NCI-H69 (cell line): ENCODE measurements at regions not wholly inside any gene's neighbourhood (a gene's known extent, or its start where the extent isn't known, plus 50 kb on each side); places are given as distances from the start of the nearest gene placed in this dataset.
"Not testable (repeated sequence)": the region's sequence is repeated elsewhere in the genome, so short reads cannot be mapped to it uniquely, and the experiment has no call there.

Experiments used
- DNase-seq: peaks from one replicate; lab custom pipeline; 2025; lab: John Stamatoyannopoulos, UW

- DNase-seq, result peak; percentile 94
These were observed 73.3 kb upstream of the NFE2L3 start for GRCh38 chr7:26078437-26079336.

- DNase-seq, result peak; percentile 42
These were observed 70.4 kb upstream of the NFE2L3 start for GRCh38 chr7:26081638-26082037.

- DNase-seq, result peak; percentile 38
These were observed 68.9 kb upstream of the NFE2L3 start for GRCh38 chr7:26083113-26083512.

GRCh38 chr7:26084418-26084817, 67.6 kb upstream of the NFE2L3 start:
- no peak for DNase-seq

GRCh38 chr7:26085771-26086170, 66.2 kb upstream of the NFE2L3 start:
- no peak for DNase-seq

GRCh38 chr7:26087321-26088091, 64.5 kb upstream of the NFE2L3 start:
- no peak for DNase-seq

GRCh38 chr7:26089469-26089868, 62.5 kb upstream of the NFE2L3 start:
- not testable (repeated sequence) for DNase-seq

- DNase-seq, result peak; percentile 82
These were observed 61.0 kb upstream of the NFE2L3 start for GRCh38 chr7:26090927-26091519.

- peak; percentile 65 for DNase-seq
These were observed 60.1 kb upstream of the NFE2L3 start for GRCh38 chr7:26091933-26092332.

GRCh38 chr7:26093023-26093422, 59.0 kb upstream of the NFE2L3 start:
- no peak for DNase-seq

GRCh38 chr7:26096136-26096535, 55.9 kb upstream of the NFE2L3 start:
- no peak for DNase-seq

- no peak for DNase-seq
These were observed 53.9 kb upstream of the NFE2L3 start for GRCh38 chr7:26097837-26098668.

GRCh38 chr7:26099236-26099635, 52.8 kb upstream of the NFE2L3 start:
- DNase-seq, result no peak

GRCh38 chr7:26100406-26101339, 51.3 kb upstream of the NFE2L3 start:
- DNase-seq, result no peak

GRCh38 chr7:26101361-26102151, 50.4 kb upstream of the NFE2L3 start:
- no peak for DNase-seq

- no peak for DNase-seq
These were observed 49.8 kb upstream of the NFE2L3 start for GRCh38 chr7:26102176-26102575.
